Hematopoietic multipotent progenitor cell treated with erythropoietin and hydrocortisone succinate and interleukin-3 and kit ligand, for 6 days (in vitro differentiated cells): ENCODE measurements at regions not wholly inside any gene's neighbourhood (a gene's known extent, or its start where the extent isn't known, plus 50 kb on each side); places are given as distances from the start of the nearest gene placed in this dataset.

Experiments
- DNase-seq: peaks from one replicate; pipeline ENCODE4 v3.0.0-alpha.2; 2015

DNA sequence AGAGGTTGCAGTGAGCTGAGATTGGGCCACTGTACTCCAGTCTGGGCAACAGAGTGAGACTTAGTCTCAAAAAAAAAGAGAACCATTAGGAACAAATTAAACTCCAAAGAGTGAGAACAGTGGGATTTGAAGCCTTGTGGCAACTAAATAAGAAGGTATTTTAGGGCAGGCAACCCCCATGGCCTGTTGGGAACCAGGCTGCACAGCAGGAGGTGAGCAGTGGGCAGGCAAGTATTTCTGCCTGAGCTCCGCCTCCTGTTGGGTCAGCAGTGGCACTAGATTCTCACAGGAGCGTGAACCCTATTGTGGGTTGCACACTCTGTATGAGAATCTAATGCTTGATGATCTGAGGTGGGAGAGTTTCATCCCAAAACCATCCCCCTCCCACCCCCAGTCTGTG is 57.6 kb upstream of the MED9 start:
- DNase-seq = no peak

DNA sequence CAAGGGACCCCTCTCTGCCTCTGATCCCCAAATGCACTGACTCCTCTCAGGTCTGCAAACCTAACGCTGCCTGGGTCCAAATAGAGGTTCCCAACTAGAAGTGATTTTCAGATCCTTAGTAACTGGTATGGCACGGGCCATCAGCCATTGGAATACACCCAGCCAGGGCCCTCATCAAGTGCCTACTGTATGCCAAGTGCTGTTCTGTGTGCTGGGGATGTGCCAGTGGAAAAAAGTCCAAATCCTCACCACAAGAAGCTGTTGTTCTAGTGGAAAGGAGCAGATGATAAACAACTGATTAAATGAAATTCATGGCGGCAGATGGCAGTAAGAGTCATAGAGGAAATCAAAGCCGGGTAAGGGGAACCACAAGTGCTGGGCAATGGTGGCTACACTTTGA is 57.2 kb upstream of the MED9 start:
- no peak for DNase-seq

DNA sequence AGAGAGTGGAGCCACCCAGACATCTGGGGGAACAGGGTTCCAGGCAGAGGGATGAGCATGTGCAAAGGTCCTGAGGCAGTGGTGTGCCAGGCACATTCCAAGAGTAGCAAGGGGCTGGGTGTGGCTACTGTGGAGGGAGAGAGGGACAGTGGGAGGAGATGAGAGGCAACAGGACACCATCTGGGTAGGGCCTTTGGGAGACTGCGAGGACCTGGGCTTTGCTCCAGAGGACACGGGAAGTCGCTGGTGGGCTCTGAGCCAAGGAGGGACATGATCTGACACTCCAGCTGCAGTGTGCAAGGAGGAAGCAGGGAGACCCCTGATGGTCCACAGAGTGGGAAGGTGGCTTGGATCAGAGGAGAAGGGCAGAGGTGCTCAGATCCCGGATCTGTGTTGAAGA is 56.7 kb upstream of the MED9 start:
- no peak for DNase-seq

DNA sequence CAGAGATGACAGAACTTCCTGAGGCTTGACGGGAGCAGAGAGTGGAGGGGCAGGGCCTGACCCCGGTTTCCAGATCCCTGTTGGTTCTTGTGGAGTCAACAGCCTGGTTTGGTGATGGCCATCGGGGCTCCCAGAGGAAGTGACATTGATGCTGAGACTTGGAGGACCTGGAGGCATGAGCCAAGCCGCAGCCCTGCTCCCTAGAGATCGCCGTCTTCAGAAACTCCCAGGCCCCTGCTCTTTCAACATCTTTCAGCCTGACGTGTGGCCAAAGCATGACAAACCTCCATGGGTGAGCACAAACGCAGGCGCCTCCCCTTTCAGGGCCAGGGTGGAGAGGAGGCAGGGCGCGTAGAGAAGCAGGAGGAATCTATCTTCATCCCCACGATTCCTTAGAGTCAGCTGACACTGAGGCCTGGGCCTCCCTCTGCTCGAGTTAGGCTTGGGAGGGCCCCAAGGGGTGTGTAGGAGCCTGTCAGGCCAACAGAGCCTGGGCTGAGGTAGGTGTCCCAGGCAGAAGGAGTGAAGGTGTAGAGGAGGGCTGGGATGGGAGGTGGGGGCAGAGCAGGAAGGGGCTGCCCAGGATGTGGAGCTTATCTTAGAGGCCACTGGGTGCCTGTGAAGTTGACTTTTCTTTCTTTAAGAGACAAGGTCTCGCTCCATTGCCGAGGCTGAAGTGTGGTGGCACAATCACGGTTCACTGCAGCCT is 56.1 kb upstream of the MED9 start:
- DNase-seq = no peak

DNA sequence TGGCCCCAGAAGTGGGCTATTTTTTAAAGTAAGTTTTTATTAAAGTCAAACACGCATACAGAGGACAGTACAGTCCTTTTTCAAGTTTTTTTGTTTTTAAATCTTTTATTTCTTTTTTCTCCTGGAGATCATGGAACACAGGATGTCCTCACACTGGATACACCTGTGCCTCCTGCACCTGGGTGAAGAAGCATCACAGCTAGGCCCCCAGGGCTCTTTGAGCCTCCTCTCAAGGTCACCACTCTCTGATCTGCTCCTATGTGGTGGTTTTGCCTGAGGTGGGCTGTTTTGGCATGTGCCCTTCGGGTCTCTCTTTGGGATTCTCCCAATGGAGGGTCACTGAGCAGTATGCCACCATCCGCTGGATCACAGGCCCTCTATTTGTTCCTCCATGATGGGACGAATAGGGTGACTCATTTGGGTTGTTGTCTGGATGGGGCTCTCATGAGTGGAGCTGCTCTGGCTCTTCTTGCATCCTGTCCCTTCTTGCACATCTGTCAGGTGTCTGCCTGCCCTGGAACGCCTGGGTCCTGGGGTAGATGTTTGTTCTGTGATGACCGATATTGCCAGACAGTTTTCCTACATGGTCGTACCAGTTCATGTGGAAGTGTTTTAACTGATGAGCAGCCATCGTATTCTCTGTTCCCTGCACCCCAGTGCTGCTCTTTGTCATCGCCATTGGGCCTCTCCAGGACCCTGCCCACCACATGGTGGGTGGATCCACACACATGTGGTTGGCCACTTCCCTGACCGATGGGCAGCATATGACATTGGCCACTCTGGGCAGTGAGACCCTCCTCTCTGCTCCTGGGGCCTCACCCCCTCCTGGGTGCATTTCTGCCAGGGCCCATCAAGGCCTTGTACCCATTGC is 55.2 kb upstream of the MED9 start:
- no peak for DNase-seq

DNA sequence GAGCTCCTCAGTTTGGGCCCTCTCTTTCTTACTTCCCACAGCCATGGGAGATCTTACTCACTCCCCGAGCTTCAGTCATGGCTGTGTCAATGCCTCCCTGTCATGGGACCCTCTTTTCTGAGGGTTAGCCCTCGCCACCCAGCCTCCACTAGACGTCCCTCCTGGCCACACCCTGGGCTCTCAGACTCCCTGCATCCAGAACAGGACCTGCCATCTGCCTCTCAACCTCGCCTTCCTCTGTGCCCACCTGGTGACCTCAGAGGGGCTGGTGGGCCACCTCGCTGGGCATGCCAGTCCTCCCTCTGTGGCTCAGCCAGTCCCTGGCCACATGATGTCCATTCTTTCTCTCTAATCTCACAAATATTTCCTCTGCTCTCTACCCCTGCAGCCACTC is 54.6 kb upstream of the MED9 start:
- DNase-seq = no peak

DNA sequence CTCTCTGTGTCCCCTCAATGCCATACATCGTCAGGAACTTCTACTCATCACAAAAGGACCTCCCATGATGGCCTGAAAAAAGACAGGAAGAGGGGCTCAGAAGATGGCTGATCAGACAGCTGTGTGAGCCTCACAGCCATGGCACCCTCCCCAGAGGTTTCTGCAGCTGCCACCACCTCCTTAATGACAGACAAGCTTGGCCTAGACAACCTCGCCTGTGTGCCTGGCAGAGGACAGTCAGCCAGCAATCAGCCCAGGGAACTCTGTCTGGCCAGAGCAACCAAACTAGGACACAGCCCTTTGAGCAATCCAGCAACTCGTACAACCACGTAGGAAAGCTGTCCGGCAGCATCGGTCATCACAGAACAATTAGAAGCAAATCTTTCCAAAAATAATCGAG is 54.2 kb upstream of the MED9 start:
- DNase-seq = no peak

DNA sequence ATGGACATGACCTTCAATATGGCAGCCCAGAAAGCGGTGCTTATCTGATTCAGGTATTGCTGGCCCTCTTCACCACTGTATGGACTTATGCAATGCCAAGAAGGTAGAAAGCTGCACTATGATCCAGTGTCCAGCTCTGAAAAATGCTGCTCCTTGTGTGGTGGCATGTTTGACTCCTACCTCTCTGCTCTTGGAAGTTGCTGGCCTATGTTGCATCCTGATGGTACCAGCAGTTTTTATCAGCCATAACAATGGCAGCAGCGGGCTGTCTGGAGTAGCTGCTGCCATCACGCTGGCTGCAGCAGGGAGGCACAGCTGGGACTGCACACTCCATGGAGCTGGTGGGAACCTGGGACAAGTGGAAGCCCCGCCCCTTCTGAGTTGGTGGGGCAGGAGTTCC is 53.1 kb upstream of the MED9 start:
- no peak for DNase-seq

DNA sequence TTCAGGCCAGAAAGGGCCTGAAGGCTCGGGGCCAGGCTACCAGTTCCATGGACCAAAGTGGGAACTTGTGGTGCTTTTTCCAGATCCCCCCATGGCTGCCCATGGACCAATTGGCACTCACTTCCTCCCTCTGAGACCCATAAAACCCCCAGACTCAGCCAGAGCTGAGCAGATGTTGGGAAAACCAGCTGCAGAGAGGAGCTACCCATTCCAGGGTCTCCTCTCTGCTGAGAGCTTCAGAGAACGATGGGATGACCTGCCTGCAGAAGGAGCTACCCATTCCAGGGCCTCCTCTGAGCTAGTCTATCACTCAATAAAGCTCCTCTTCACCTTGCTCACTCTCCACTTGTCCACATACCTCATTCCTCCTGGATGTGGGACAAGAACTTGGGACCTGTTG is 52.2 kb upstream of the MED9 start:
- no peak for DNase-seq

DNA sequence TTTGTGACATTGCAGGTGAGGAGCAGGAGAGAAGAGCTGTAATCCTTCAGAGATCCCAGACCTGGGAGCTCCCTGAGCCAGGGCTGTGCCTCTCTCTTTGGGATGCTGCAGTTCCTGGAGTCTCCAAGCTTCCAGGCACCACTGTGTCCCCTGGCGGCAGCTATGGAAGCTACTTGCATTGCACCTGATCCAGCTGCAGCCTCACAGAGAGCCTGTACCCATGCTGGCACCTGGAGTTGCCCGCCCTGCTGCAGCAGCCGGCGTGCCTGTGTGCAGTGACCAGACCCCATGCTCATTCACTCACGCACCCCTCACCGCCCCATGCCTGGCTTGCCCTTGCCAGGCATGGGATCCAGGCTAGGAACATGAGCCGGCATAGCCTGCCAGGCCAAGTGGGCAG is 51.8 kb upstream of the MED9 start:
- DNase-seq = no peak

DNA sequence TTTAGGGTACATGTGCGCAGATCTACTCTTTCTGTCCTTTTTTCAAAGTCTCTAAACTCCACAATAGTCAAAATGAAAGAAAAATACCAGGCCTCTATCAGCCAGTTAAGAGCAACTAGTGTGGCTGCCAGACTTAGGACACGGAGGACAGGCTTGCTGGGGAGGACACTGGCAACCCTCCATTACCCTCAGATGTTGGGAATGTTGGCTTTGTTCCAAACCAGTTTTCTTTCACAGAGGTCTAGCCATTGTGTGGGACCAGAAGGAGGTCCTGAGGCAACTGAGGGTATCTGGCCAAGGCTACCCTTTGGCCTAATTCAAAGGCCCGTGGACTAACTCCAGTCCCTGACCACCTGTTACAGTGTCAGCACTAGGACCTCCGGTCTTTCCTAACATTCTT is 51.2 kb upstream of the MED9 start:
- DNase-seq = no peak

DNA sequence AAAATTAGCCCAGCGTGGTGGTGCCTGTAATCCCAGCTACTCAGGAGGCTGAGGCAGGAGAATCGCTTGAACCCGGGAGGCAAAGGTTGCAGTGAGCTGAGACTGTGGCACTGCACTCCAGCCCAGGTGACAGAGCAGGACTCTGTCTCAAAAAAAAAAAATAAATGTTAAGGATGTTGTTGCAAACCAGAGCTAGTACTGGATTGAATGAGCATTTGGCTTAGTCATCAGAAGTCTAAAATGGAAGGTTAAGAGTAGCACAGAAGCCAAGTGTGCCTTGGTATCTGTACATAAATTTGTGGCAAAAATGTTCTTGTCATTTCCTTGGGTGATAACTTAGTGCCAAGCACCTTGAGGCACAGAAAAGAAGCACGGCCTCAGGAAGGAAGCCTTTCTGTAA is 50.6 kb upstream of the MED9 start:
- DNase-seq = no peak
